ENCODE measurements at regions not wholly inside any gene's neighbourhood (a gene's known extent, or its start where the extent isn't known, plus 50 kb on each side); places are given as distances from the start of the nearest gene placed in this dataset.
A peak's percentile ranks its signal among the peaks of the same experiment; 100 is the strongest.

DNA sequence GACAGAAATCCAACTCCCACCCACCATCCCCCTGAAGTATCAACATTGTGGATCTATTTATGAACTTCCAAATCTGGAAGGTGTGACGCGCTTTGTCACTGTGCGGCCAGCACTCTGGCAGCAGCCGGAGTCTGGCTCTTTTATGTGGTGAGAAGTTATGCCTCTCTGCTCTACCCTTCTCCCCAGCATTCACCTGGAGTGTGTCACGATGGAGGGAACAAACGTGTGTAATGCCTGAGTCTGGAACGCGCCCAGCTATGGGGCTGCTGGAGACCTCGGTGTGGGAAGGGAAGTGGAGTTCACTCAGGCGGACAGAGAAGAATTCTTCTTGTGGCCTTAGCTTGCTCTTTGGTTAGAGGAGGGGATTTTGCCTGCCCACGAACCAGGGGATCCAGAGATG is 222.1 kb upstream of the RPL34 start:
- peak; percentile 20 for DNase-seq

DNA sequence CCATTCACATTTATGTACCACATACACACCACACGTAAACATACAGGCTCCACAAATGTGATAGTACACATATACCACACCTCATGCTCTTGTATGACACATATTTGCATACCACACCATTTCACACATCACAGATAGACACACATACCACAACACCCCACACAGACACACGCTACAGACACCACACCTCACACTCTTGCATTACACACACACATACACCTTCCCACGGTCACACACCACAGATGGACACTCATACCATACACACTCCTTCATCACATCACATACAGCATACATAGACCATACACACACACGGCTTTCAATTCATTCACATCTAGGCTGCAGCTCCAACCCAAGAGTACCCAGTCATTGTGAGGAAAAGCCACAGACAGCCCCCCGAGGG is 222.5 kb upstream of the RPL34 start:
- no peak for DNase-seq

DNA sequence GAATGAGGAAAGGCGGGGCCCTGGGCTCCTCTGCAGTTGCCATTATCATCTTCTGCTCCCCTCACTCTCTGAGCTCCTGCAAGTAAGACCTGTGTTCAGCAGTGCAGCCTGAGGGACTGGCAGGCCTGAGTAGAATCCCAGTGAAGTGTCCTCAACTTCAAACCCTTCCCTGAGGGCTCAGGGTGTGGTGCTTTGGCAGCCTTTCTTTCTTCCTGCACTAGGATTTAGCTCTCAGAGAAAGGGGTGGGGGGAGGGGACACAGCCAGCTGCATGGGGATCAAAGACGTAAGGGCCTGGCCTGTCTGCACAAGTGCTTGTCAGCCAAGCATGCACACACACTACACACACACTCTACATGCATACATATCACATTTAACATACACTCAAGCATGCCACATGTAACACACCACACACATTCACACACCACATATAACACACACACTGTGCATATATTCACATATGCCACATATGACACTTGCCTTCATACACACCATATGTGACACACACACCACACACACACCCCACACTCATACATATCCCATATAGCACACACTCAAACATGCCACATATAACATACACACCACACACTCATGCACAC is 223.4 kb upstream of the RPL34 start:
- DNase-seq = no peak

DNA sequence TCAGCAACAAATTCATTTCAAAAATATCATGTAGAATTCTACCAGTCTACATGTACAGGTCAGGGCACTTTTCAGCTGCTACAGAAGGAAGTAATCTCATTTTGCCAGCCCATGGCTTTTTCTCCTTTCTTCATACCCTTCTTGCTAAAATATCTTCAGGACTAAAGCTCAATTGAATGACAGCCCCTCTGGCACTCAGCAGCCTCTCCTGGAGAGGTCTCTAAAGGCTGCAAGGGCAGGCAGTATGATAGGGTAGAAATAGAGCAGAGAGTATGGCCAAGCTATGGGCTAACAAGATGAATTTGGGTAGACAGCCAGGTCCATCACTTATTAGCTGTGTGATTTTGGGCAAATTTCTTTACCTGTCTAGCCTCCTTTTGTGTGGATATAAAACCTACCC is 224.6 kb upstream of the RPL34 start:
- DNase-seq = no peak

DNA sequence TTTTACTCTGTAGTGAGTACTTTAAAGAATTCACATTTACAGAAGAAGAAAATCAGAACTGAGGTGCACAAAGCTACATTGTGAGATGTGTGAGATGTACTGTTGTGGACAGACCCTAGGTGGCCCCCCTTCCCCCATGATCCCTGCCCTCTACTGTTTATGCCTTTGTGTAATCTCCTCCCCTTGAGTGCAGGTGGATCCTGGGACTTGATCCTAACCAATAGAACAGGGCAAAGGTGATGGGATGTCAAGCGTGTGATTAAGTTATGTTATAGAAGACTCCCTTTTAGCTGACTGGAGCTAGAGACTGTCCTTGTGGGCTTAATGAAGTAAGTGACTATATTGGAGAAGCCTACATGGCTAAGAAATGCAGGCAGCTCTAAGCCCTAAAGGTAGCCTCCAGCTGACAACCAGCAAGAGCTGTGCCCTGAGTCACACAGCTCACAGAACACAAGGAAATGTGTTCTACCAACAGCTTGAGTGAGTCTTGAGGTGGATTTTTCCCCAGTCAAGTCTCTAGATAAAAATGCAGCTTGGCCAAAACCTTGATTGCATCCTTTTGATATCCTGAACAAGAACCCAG is 225.2 kb upstream of the LEF1 start:
- no peak for DNase-seq

DNA sequence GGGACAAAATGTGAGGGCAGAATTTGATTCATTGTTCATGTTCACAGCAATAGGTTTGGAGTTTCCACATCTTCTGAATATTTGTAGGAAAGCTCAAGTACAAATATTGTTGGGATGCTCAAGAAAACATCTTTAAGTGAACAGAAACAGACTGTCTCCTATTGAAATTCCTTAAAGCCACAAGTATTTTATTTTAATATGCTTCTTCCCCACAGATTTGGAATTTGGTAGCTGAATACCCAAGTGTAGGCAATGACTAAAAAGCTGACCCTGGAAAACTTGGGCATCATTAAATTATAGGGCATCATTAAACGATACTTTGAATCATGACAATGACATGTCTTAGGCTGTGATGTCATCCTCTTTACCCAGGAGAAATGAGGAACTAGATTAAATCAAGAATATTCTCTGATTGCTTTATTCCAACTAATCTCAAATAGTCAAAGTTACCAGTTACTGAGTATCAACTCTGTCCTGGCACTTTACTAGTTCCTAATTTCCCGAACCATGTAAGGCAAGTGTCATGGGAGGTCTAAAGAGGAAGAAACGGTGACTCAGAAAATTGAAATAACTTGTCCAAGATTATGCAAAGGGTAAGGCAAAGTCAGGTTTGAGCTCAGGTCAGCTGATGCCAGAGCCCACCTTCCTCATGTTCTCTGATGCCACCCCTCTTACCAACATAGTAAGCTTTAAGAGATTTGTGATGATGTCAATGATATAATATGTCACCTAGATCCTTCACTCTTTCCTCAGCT is 223.1 kb upstream of the LEF1 start:
- DNase-seq = no peak

DNA sequence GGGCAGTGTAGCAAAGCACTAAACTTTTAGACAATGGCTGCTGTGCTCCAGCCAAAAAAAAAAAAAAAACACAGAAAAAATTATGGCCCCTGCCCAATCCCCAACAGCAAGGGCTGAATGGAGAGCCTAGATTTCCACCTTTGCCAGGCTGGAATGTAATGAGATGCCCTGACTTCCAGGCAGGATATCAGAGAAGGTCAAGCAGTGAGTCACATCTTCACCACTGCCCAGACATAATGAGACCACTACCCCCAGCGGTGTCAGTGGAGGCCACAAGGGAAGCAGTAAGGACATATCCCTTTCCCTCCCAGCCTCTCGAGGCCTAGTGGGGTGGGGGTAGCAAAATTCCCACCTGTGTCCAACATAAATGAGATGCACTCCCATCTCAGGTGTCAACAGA is 216.3 kb upstream of the LEF1 start:
- no peak for DNase-seq

DNA sequence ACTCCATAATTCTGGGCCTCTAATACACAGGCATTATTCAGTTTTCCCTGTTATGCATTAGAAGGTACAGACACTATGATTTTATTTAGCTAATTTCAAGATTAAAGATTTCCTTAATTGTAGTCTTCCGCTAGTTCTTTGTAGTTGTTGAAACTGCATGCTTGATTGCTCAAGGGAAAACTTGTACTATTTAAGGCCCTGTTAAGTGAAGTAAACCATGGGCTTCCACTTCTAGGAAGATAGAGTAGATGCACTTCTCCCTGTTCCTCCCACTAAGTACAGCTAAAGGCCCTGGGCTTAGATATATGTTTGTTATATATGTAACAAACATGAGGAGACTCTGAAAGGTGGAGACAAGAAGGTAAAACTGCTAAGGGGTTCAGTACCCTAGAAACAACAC is 215.8 kb upstream of the LEF1 start:
- DNase-seq = no peak

DNA sequence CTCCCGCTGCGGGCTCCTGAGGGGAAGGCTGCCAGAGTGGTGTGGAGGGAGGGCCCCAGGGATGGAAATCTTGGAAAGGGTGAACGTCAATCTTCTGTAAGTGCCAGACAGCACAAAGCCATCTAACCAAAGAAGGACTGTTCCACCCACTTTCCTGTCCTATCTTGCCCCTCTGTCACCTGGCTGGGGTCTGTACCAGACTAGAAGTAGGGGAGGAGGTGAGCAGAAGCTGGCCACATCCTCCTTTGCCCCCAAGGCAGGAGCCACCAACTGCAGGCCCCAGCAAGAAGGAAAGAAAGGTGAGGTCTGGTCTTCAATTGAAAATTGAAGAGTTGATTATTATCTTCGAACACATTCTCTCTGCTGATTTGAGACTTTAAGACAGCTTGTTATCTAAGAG is 214.4 kb upstream of the LEF1 start:
- DNase-seq = no peak

DNA sequence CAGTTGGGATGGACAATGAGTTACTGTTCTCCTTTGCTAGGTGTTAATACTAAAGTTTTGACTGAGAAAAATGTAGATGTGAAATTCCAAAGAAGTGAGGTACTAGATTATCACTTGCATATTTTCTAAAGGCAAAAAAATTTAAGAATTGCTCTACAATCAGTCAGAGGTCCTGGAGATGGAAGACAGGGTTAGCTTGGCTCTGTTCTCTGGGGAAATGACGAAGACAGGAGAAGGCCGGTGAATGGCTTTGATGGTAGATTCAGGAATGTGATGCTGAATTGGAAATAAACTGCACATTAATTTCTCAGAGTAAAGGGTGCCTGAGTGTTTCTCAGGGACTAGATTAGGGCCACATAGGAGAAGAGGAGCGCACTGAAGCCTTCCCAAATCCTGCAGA is 214.0 kb upstream of the LEF1 start:
- DNase-seq = no peak

DNA sequence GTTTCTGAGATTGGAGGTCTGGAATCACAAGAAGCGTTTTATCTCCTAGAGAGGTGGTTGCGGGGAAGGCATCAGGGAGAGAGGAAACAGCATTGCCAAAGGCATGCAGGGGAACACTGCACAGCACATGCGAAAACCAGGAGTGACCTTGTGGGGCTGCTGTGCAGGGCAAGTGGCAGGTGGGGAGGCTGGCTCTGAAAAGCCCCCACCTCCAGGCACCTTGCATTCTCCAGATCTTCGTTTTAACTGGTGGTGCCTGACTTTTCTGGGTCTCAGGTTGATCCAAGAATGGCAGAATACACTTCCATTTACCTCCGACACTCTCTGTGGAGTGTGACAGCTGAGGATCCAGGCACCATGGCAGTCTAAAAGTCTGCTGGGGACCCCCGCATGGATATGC is 209.4 kb upstream of the LEF1 start:
- no peak for DNase-seq

DNA sequence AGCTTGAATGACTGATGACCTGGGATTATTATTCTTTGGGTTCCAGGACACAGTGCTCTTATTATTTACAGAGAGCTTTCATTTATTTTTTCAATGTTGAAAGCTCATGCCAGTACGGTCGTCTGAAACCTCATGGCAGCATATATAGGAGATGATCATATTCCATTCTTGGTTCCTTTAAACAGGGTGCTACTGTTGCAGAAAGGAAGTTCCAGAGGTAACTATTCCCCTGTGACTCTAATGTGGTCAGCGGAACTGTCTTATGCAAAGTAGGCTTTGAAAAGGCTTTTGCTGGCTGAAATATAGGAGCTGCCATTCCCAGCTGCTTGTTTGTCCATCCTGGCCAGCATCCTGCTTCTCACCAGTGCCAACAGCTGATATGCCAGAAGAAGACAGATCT is 208.3 kb upstream of the LEF1 start:
- DNase-seq = no peak

DNA sequence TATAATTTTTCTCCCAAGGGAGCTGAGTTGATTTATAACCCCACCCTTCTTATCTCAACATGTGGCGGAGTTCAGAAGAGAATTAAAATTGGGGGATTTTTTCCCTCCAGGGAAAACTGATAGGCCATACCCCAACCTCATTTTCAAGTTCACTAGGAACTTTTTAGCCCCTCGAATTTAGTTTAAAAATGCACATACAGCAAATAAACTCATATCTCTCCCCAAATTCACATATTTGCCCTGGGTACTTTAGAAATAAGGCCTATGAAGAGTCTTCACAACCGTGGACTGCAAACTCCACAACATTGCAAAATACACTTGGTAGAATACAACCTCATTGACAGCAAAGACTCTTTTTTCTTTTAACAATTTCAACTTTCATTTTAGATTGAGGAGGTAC is 206.7 kb upstream of the LEF1 start:
- no peak for DNase-seq

DNA sequence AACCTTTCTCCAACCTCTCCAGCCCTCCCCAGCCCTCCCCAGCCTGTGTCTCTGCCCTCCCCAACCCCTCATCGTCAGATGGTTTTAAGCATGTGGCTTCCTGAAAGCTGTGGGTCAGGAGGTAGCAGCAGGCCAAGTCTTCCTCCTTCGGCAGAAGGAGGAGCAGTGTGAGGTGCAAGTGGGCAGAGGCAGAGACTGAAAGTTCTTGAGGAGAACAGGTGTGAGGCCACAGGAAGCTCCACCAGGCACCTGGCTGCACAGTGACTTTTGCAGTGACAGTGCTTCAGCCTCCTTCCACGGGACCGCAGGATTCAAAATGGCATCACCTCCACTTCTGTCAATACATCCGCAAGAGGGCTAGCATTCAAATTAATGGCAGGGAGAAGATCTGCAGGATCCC is 203.9 kb upstream of the LEF1 start:
- no peak for DNase-seq

DNA sequence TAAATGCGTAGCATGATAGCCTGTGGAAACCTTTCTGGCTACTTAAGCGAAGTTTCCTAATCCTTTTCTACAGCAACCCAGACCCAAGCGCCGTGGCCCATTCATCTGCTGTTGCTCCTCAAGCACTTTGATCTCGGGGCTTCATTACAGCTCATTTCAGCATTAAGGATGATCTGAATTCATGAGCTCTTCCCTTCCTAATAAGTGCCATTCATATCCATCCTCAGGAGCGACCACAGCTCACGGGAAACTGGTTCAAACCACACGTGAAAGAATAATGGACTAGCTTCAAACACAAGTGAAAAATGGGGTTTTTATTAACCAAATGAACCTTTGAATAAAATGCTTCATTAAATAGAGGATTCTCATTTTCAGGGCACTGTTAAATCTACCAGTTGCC is 202.6 kb upstream of the LEF1 start:
- no peak for DNase-seq

DNA sequence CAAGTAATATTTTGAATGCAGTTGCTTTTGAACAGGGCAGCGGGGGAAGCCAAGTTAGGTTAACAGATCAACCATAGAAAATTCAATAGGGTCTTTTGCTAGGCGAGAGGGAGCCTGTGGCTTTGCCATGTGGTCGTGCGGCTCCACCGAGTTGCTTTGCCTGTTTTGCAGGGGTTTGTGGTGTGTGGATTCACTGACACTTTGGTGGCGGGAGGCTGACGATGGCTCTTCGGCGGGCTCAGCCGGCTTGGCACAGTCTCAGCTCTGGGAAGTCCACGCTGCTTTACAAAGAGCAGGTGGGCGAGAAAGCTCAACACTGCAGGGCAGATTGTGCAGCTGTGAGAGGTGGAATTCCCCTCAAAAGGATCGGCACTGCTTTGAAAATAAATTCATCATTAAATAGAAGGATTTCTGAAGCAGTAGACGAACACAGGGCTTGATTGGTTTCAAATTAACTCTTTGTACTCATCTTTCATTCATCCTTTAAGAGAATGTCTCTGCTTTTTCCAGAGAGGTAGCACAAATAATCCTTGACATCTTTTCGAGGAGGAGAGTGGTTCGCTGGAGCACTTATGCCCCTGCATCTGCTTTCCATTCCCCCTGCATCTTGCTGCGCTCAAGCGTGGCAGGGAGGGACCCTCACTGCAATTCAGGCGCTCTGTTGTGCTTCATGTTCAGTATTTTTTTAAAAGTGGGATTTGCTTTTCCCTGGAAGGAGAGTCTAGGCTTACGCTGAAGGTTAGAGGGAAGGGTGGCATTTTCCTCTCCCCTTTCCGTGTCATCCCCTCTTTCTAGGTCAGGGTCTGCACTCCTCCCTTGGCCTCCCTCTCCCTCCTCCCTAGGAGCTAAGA is 201.8 kb upstream of the LEF1 start:
- no peak for DNase-seq

DNA sequence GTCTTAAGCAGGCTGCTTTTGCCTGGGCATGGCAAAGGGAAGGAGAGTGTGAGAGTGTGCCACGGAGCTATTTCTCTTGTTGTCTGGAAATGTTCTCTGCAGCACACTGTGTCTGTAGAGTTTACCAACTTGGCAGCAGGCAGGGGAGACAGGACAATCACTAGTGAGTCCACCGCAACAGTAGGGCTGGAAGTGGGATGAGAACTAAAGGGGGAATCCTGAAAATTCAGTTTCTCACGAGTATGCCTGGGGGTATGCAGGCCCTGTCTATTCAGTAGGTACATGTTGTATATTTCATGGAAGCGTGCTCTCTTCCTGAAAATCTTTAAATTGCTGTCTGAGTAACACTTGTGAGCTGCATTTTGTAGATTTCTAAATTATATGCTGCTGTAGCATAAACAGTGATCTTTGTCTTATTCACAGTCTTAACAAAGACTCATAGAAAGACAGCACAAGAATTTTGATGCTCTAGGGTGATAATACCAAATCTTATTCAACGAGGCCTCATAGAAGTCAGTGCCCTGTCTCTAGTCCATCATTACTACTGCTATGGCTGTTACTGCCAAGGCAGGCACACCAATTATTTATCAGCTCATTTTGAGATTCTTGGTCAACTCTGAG is 200.4 kb upstream of the LEF1 start:
- DNase-seq = no peak

DNA sequence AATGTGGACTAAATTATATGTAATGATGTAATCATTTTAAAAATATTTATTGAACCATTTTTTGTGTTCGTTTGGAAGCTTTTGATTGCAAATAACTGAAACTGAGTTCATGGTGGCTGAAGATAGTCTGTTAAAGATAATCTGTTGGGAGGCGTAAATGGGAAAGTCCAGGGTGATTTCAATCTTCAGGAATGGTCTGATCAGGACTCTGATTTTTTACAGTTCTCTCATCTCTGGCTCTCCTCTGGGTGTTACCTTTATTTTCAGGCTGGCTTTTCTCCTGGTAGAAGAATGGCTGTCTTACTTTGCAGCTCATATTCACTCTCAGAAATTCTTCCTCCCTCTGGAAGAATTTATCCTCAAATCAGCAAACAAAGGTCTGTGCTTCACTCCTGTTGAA is 199.0 kb upstream of the LEF1 start:
- DNase-seq = no peak

DNA sequence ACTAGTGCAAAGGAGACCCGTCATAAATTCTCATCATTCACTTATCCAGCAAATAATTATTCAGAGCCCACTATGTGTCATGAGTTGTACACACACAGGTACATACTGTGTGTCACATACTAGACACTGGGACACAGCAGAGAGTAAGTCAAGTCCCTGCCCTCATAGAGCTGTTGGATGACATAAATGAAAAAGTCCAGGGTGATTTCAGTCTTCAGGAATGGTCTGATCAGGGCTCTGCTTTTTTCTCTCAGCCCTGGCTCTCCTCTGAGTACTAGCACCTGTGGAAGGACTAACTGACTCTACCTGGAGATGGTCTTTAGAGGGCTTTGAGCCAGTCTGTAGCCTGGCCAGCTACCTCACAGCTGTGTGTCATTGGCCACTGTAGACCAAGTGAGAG is 198.0 kb upstream of the LEF1 start:
- DNase-seq = no peak

DNA sequence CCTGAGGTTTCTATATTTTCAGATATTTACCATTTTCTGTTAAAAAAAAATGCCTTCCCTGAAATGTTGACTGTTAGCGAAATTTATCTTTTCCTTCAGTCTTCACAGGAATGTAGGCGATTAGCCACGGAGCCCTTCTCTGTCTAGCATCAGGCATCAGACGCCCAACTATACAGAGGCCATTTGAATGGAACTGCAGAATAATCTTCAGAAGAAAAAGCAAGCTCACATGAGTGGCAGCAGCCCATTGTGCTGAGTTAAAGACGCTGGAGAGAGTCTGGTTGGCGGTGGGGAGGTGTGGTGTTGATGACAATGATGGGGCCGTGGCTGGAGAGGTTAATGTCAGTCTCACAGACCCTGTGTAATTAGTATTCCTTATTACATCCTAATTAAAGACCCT is 196.8 kb upstream of the LEF1 start:
- no peak for DNase-seq

DNA sequence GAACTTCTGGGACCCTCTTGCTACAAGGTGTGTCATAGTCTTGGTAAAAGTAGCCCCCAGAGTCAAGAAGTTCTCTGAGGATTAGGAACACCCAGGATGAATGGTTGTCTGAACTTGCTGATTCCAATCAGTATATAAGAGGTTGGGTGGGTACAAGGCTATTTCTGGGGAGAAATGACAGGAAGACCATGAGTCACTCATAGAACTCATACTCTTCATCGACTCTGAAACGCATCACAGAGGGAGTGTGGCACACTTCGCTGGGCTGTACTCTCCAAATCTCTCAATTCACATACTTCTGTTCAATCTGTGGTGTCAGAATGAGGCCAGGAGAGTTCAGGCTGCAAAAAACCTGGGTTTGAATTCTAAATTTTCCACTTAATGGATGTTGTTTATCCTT is 193.2 kb upstream of the LEF1 start:
- DNase-seq = no peak

DNA sequence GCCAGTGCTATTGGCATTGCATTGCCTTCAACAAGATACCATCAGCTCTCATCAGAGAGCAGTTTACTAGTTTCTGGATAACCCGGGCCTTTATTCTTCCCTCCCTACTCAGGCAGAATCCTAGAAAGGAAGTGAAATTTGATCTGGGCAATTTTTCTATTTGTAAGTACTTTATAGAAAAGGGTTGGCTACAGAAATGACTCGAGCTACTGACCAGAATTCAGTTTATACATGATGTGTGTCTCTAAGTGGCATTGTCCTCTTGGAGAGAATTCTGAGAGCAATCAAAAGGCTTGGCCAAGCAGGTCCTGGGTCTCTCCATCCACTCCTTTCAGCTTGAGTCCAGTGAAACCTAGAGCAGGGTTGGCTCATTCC is 192.7 kb upstream of the LEF1 start:
- no peak for DNase-seq

DNA sequence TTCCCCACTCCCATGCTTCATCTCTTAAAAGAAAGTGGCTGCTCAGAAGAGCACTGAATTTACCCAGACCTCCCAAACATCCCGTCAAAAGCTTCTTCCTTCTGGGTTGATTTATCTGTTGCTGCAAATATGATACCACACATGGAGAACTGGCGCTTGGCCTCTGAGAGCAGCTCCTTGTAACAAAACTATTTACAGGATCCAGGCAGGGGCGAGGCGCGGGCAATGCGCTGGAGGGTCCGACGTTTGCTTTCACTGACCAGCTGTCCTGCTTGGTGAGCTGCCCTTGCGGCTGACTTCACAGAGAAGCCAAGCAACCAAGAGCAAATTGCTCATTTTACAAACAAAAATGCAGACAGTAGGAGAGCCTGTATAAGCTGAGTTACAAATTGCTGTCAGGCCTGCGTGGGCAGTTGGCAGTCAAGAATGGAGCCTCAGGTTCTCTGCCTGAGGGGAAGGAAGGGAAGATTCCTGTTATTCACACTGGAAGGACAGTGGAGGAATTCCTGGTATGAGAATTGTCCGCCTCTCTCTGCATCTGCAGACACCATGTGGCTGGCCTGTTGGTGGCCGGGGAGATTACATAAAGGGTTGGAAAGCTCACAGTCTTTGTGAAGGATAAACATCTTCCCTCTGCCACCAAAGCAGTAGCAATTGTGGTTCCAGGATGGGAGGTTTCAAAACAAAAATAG is 192.2 kb upstream of the LEF1 start:
- DNase-seq = peak; percentile 62
